HUES48 (cell line): ENCODE measurements at regions not wholly inside any gene's neighbourhood (a gene's known extent, or its start where the extent isn't known, plus 50 kb on each side); places are given as distances from the start of the nearest gene placed in this dataset.

Source experiments
- H3K27ac ChIP-seq: one replicate; pipeline ENCODE4 v1.7.0; 2013; ENCODE audit warnings: low read depth, low read length, inconsistent platforms
- H3K27me3 ChIP-seq: 2 replicates; pipeline ENCODE4 v1.6.1; 2013; ENCODE audit warnings: mild to moderate bottlenecking, low read length; ENCODE audit not compliant: control insufficient read depth, insufficient read depth
- H3K36me3 ChIP-seq: 2 replicates; pipeline ENCODE4 v1.6.1; 2013; ENCODE audit warnings: low read length; ENCODE audit not compliant: control insufficient read depth, insufficient read depth
- H3K4me1 ChIP-seq: 2 replicates; pipeline ENCODE4 v1.6.1; 2013; ENCODE audit warnings: mild to moderate bottlenecking, low read length; ENCODE audit not compliant: control insufficient read depth, insufficient read depth
- H3K4me3 ChIP-seq: 2 replicates; pipeline ENCODE4 v1.5.1; 2013; ENCODE audit warnings: mild to moderate bottlenecking, low read depth, low read length
- H3K9ac ChIP-seq: 2 replicates; pipeline ENCODE4 v1.6.1; 2013; ENCODE audit warnings: mild to moderate bottlenecking, low read depth, low read length, moderate library complexity
- H3K9me3 ChIP-seq: 2 replicates; pipeline ENCODE4 v1.6.1; 2013; ENCODE audit warnings: low read length; ENCODE audit not compliant: control insufficient read depth, insufficient read depth

- Histone ChIP-seq H3K4me3 (no peak overlapping the region), H3K27me3 (peaks cover 18% of the 10 kb centered on the region), H3K4me1 (no peaks in the 10 kb centered on the region), H3K9me3 (no peaks in the 10 kb centered on the region), H3K9ac (no peak overlapping the region), H3K36me3 (no peaks in the 10 kb centered on the region), H3K27ac (no peak overlapping the region)
Observed at GRCh38 chr22:46049726-46050450, 72.9 kb upstream of the WNT7B start.

- Histone ChIP-seq H3K36me3 (no peaks in the 10 kb centered on the region), H3K9me3 (no peaks in the 10 kb centered on the region), H3K27ac (no peak overlapping the region), H3K4me1 (no peaks in the 10 kb centered on the region), H3K4me3 (no peak overlapping the region), H3K9ac (no peak overlapping the region), H3K27me3 (peaks cover 13% of the 10 kb centered on the region)
Observed at GRCh38 chr22:46050451-46050845, 73.5 kb upstream of the WNT7B start.

- H3K9me3 ChIP-seq, result no peaks in the 10 kb centered on the region
- no peaks in the 10 kb centered on the region for H3K4me1 ChIP-seq
- no peaks in the 10 kb centered on the region for H3K36me3 ChIP-seq
- no peak overlapping the region for H3K27ac ChIP-seq
- no peak overlapping the region for H3K9ac ChIP-seq
- peaks cover 7% of the 10 kb centered on the region for H3K27me3 ChIP-seq
- H3K4me3 ChIP-seq, result no peak overlapping the region
Observed at GRCh38 chr22:46050916-46051614, 74.1 kb upstream of the WNT7B start.

GRCh38 chr22:46051646-46052045 is 74.7 kb upstream of the WNT7B start:
- peaks cover under 1% of the 10 kb centered on the region for H3K27me3 ChIP-seq
- H3K9me3 ChIP-seq, result no peaks in the 10 kb centered on the region
- no peak overlapping the region for H3K27ac ChIP-seq
- no peaks in the 10 kb centered on the region for H3K36me3 ChIP-seq
- H3K4me1 ChIP-seq, result no peaks in the 10 kb centered on the region
- H3K9ac ChIP-seq, result no peak overlapping the region
- H3K4me3 ChIP-seq, result no peak overlapping the region

GRCh38 chr22:46052331-46052771 is 75.4 kb upstream of the WNT7B start:
- no peak overlapping the region for H3K4me3 ChIP-seq
- H3K4me1 ChIP-seq, result no peaks in the 10 kb centered on the region
- no peaks in the 10 kb centered on the region for H3K36me3 ChIP-seq
- H3K27ac ChIP-seq, result no peak overlapping the region
- no peaks in the 10 kb centered on the region for H3K9me3 ChIP-seq
- no peak overlapping the region for H3K9ac ChIP-seq
- H3K27me3 ChIP-seq, result no peaks in the 10 kb centered on the region

GRCh38 chr22:46052801-46053562 is 76.0 kb upstream of the WNT7B start:
- Histone ChIP-seq H3K4me3 (no peak overlapping the region), H3K27ac (no peak overlapping the region), H3K36me3 (no peaks in the 10 kb centered on the region), H3K27me3 (no peaks in the 10 kb centered on the region), H3K9ac (no peak overlapping the region), H3K9me3 (no peaks in the 10 kb centered on the region), H3K4me1 (no peaks in the 10 kb centered on the region)

GRCh38 chr22:46053563-46054090 is 76.7 kb upstream of the WNT7B start:
- H3K27ac ChIP-seq, result no peak overlapping the region

GRCh38 chr22:46054091-46055073 is 77.4 kb upstream of the WNT7B start:
- H3K9ac ChIP-seq, result no peak overlapping the region
- H3K4me3 ChIP-seq, result no peak overlapping the region
- H3K27me3 ChIP-seq, result no peaks in the 10 kb centered on the region
- no peak overlapping the region for H3K27ac ChIP-seq
- no peaks in the 10 kb centered on the region for H3K36me3 ChIP-seq
- no peaks in the 10 kb centered on the region for H3K4me1 ChIP-seq
- no peaks in the 10 kb centered on the region for H3K9me3 ChIP-seq

More at GRCh38 chr22:46053563-46054090, 76.7 kb upstream of the WNT7B start:
- H3K4me1 ChIP-seq, result no peaks in the 10 kb centered on the region
- H3K4me3 ChIP-seq, result no peak overlapping the region
- H3K9me3 ChIP-seq, result no peaks in the 10 kb centered on the region
- H3K36me3 ChIP-seq, result no peaks in the 10 kb centered on the region
- no peaks in the 10 kb centered on the region for H3K27me3 ChIP-seq
- H3K9ac ChIP-seq, result no peak overlapping the region

GRCh38 chr22:46055181-46055875 is 78.4 kb upstream of the WNT7B start:
- no peaks in the 10 kb centered on the region for H3K9me3 ChIP-seq
- no peaks in the 10 kb centered on the region for H3K4me1 ChIP-seq
- no peak overlapping the region for H3K4me3 ChIP-seq
- peaks cover 3% of the 10 kb centered on the region; the same call in 1 of the 2 replicates for H3K27me3 ChIP-seq
- H3K9ac ChIP-seq, result no peak overlapping the region
- no peaks in the 10 kb centered on the region for H3K36me3 ChIP-seq
- no peak overlapping the region for H3K27ac ChIP-seq
